AG09309 (cell line): ENCODE measurements at regions not wholly inside any gene's neighbourhood (a gene's known extent, or its start where the extent isn't known, plus 50 kb on each side); places are given as distances from the start of the nearest gene placed in this dataset.

ENCODE experiments used
- DNase-seq: peaks from one replicate; pipeline ENCODE4 v3.0.0-alpha.2; 2010; ENCODE audit warnings: low read depth
- H3K4me3 ChIP-seq: 2 replicates; pipeline ENCODE4 v1.5.1; 2011; ENCODE audit warnings: mild to moderate bottlenecking, low read depth, low read length, moderate library complexity; ENCODE audit not compliant: control insufficient read depth
- TF ChIP-seq, protein P1 (sequence below): IDR thresholded peaks from 2 replicates; pipeline ENCODE4 v1.5.1; 2011; ENCODE audit warnings: mild to moderate bottlenecking, low read depth, low read length, inconsistent platforms; ENCODE audit not compliant: insufficient read depth, control insufficient read depth; ENCODE audit errors: missing control alignments

- DNase-seq, result no peak
- no peak overlapping the region for H3K4me3 ChIP-seq
- TF ChIP-seq, protein P1, sequence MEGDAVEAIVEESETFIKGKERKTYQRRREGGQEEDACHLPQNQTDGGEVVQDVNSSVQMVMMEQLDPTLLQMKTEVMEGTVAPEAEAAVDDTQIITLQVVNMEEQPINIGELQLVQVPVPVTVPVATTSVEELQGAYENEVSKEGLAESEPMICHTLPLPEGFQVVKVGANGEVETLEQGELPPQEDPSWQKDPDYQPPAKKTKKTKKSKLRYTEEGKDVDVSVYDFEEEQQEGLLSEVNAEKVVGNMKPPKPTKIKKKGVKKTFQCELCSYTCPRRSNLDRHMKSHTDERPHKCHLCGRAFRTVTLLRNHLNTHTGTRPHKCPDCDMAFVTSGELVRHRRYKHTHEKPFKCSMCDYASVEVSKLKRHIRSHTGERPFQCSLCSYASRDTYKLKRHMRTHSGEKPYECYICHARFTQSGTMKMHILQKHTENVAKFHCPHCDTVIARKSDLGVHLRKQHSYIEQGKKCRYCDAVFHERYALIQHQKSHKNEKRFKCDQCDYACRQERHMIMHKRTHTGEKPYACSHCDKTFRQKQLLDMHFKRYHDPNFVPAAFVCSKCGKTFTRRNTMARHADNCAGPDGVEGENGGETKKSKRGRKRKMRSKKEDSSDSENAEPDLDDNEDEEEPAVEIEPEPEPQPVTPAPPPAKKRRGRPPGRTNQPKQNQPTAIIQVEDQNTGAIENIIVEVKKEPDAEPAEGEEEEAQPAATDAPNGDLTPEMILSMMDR, result no peak
Observed at GRCh38 chr4:124132161-124132560, 580.4 kb downstream of the ANKRD50 start.

GRCh38 chr4:124133753-124134152 lies 578.8 kb downstream of the ANKRD50 start:
- no peak overlapping the region for H3K4me3 ChIP-seq
- TF ChIP-seq, protein P1, result no peak
- DNase-seq, result no peak

DNA sequence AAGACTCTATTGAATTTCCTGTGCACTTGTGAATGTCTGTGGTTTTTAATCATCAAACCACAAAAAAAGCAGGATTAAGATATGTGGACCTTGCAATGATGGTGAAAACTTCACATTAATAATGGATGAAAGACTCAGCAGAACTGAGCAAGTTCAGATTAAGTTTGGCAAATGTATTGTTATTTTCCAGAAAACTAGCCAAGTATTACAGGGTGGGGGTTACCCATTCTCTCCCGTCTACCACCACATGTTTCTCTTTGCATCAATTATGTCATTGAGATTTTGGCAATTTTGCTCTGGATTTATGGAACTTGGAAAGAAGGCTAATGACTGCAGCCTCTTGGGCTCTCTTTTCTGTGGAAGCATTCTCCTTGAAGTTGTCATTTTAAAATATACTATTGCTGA lies 577.1 kb downstream of the ANKRD50 start:
- TF ChIP-seq, protein P1, result no peak
- DNase-seq, result no peak
- H3K4me3 ChIP-seq, result no peak overlapping the region

- no peak overlapping the region for H3K4me3 ChIP-seq
- DNase-seq, result no peak
- TF ChIP-seq, protein P1, result no peak
Observed at GRCh38 chr4:124139044-124139443, 573.5 kb downstream of the ANKRD50 start.

- TF ChIP-seq, protein P1, result no peak
- H3K4me3 ChIP-seq, result no peak overlapping the region
- no peak for DNase-seq
Observed at GRCh38 chr4:124143632-124144031, 568.9 kb downstream of the ANKRD50 start.

GRCh38 chr4:124144238-124144654 lies 568.3 kb downstream of the ANKRD50 start:
- DNase-seq, result no peak
- H3K4me3 ChIP-seq, result no peak overlapping the region
- TF ChIP-seq, protein P1, result no peak

- no peak overlapping the region for H3K4me3 ChIP-seq
- DNase-seq, result no peak
- TF ChIP-seq, protein P1, result no peak
Observed at GRCh38 chr4:124146068-124146467, 566.5 kb downstream of the ANKRD50 start.
